LNCaP clone FGC (cell line): ENCODE measurements at regions not wholly inside any gene's neighbourhood (a gene's known extent, or its start where the extent isn't known, plus 50 kb on each side); places are given as distances from the start of the nearest gene placed in this dataset.
"Not testable (repeated sequence)": the region's sequence is repeated elsewhere in the genome, so short reads cannot be mapped to it uniquely, and the experiment has no call there.

ENCODE experiments used
- DNase-seq: peaks from one replicate; pipeline ENCODE4 v3.0.0-alpha.2; 2011; ENCODE audit warnings: low read depth
- H3K4me3 ChIP-seq: 2 replicates; pipeline ENCODE4 v1.5.1; 2011; ENCODE audit warnings: mild to moderate bottlenecking, low read depth, low read length, control low read depth
- TF ChIP-seq, protein P1 (sequence below): IDR thresholded peaks from 2 replicates; pipeline ENCODE4 v1.5.1; 2012; ENCODE audit warnings: mild to moderate bottlenecking; ENCODE audit not compliant: control insufficient read depth, insufficient read depth; ENCODE audit errors: extremely low read depth

DNA sequence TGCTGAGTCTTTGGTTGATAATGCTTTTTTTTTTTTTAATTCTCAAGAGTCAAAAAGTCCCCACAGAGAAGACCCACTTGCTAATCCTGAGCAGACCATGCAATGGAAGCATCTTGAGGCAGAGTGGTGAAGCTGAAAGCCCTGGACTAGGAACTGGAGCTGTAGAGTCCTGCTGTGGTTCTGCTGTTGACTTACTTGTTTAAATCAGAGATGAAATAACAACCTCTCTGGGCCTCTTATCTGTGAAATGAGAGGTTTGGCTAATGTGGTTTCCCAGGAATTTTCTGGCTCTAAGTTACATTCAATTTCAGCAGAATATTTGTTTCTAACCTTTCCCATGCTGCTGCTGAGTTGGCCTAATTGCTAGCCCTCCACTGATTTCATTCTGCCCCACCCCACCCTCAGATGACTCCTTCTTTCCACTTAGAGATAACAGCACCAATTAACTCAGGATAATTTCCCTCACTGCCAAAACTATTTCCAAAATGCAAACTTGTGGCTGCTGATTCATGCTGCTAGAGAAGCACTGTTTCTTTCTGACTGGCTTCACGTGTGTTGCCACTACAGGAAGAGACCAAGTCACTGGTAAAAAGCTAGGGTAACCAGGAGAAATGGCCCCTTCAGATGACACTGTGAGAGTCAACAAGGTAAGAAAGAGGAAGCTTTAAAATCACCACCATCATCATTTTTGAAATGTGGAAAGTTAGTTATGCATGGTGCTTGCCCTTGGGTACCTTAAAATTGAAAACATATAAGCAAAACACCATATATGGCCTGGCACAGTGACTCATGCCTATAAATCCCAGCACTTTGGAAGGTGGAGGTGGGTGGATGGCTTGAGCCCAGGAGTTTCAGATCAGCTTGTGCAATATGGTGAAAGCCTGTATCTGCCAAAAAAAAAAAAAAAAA lies 326.4 kb downstream of the DCHS2 start:
- H3K4me3 ChIP-seq = no peak overlapping the region
- no peak for DNase-seq
- TF ChIP-seq, protein P1, sequence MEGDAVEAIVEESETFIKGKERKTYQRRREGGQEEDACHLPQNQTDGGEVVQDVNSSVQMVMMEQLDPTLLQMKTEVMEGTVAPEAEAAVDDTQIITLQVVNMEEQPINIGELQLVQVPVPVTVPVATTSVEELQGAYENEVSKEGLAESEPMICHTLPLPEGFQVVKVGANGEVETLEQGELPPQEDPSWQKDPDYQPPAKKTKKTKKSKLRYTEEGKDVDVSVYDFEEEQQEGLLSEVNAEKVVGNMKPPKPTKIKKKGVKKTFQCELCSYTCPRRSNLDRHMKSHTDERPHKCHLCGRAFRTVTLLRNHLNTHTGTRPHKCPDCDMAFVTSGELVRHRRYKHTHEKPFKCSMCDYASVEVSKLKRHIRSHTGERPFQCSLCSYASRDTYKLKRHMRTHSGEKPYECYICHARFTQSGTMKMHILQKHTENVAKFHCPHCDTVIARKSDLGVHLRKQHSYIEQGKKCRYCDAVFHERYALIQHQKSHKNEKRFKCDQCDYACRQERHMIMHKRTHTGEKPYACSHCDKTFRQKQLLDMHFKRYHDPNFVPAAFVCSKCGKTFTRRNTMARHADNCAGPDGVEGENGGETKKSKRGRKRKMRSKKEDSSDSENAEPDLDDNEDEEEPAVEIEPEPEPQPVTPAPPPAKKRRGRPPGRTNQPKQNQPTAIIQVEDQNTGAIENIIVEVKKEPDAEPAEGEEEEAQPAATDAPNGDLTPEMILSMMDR = no peak

DNA sequence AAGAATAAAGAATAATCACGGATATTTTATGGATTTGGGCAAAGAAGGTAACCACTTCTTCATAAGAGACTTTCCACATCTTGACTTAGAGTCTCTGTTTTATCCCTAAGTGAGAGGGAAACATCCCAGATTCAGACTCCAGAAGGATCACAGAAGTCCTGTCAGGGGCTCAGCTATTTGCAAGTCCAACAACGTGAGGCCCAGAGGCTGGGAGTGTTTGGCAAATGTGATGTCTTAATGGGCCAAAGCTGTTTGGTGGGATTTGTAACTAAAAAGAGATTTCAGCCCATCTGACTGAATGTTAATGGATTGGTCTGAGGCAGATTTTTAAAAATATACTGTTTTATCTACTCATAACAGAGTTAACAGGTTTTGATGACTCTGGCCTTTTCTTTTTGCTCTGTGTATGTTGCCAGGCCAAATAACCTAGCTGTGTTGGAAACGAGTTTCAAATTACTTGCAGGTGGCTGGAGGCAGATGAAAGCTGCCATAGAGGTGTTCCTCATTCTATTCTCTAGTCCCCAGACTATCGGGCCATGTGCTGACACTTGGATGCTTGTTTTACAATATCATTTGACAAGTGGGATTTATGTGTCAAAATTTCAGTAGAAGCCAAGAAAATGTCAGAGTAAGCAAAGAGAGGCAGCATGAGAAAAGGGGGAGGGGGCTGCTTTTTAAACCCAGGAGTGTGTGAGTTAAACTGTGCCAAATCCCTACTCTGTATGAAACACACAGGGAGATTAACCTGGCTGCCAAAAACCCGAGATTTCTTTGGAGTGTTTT lies 330.9 kb downstream of the DCHS2 start:
- TF ChIP-seq, protein P1 = no peak
- no peak overlapping the region for H3K4me3 ChIP-seq
- no peak for DNase-seq

DNA sequence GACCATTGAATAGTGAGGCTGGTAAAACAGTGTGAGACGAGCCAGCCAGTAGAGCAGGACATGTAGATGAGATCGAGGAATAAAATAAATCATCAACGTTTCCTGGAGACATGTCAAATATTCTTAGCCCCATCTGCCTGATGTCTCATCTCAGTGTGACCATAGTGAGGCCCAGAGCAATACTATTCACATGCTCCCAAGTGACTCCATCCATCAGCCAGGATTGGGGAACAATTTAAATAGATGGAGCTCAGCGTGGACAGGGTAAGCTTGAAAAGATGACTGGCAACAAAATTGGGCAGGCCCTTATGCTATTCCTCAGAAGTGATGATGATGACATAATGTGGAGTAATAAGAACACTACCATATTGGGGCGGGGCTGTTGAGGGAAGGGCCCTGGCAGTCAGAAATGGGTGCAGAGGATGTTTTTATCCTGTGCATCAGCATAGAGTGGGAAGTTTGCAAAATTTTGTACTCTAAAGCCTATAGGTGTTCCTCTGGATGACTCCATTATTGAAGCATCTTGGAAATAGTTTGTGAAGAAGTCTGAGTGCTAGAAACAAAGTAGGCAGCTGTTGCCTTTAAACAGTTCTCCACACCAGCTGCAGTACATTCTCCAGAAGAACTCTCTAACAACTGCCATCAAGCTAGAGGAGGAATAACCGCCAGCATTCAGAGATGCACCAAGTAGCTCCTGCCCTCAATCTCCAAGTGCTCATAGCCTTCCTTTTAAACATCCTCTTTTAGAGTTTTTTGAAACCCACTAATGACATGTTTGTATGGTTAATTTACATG lies 333.0 kb downstream of the DCHS2 start:
- no peak for DNase-seq
- TF ChIP-seq, protein P1 = no peak
- no peak overlapping the region for H3K4me3 ChIP-seq

DNA sequence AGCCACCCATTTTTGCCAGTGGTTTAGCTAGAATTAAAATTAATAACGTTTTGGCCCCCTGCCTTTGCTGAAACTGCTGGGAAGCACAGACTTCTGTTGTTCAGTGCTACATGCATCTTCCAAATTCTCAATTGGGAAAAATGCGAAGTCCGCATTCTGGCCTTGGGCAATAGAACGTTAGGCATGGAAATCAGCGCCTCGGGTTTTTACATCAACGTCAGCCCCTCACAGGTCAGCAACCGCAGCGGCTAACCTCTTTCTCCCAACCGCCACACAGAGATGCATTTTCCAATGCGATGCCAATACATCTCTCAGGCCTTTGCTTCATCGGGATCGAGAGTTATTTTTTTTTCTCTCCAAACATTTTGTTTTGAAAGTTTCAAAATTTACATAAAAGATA lies 339.1 kb downstream of the DCHS2 start:
- H3K4me3 ChIP-seq = no peak overlapping the region

DNA sequence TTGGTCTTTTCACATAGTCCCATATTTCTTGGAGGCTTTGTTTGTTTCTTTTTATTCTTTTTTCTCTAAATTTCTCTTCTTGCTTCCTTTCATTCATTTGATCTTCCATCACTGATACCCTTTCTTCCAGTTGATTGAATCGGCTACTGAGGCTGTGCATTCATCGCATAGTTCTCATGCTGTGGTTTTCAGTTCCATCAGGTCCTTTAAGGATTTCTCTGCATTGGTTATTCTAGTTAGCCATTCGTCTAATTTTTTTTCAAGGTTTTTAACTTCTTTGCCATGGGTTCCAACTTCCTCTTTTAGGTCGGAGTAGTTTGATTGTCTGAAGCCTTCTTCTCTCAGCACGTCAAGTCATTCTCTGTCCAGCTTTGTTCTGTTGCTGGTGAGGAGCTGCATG lies 342.4 kb downstream of the DCHS2 start:
- DNase-seq, H3K4me3 ChIP-seq: not testable (repeated sequence)

More for the DNA sequence above, 339.1 kb downstream of the DCHS2 start:
- TF ChIP-seq, protein P1 = no peak
- DNase-seq = no peak

DNA sequence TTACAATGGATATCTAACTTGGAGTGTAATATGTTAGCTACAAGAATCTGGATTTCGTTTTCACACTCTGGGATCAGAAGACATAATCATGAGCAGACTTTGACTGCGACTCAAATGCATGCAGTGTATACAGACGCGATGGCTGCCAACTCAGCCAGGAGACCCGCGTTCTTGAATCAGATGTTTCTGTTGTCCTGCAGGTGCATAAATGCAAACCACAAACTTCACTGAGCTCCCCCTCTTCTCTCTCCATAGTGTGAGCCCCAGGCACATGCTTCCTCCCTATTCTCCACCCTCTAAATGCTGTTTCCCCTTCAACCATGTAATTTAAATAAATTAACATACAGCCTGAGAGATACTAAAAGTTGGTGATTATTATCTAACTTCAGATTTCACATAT lies 347.9 kb downstream of the DCHS2 start:
- H3K4me3 ChIP-seq = no peak overlapping the region
- TF ChIP-seq, protein P1 = no peak
- DNase-seq = no peak

DNA sequence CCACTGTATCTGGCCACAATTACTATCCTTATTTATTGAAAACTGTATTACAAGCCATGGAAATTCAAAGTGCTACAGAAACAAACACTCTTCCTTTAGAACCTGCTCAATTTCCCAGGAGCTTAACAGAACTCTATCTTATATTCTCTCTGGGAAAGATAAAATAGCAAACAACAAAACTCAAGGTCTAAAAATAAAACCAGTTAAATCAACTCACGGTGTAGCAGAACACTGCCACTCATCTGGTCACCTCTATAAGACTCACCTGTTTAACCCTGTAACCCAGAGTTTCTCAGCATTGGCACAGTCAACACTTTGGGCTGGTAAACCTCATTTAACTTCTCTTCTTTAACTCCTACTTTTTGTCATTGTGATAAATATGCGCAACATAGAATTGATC lies 348.9 kb downstream of the DCHS2 start:
- TF ChIP-seq, protein P1 = no peak
- H3K4me3 ChIP-seq = no peak overlapping the region
- no peak for DNase-seq
